ENCODE measurements at regions not wholly inside any gene's neighbourhood (a gene's known extent, or its start where the extent isn't known, plus 50 kb on each side); places are given as distances from the start of the nearest gene placed in this dataset.

- no peaks in the 10 kb centered on the region for H3K4me1 ChIP-seq (ENCODE audit: control insufficient read depth, extremely low read depth, insufficient read depth, low read length)
- no peaks in the 10 kb centered on the region for H3K27me3 ChIP-seq (ENCODE audit: control insufficient read depth, extremely low read depth, insufficient read depth, low read length)
- no peak overlapping the region for H3K4me3 ChIP-seq (ENCODE audit: control insufficient read depth in 2 of 3, extremely low read depth in 1 of 3, insufficient read depth in 2 of 3, low read depth in 1 of 3, low read length in 3 of 3)
- no peaks in the 10 kb centered on the region for H3K9me1 ChIP-seq (ENCODE audit: control insufficient read depth, extremely low read depth, insufficient read depth, low read length)
- TF ChIP-seq CTCF (optimal IDR thresholded peaks at IDR 0.05 in 1 of 3, IDR thresholded peaks at IDR 0.05 in 1 of 3, conservative IDR thresholded peaks at IDR 0.05 in 1 of 3; ENCODE audit: extremely low read depth in 1 of 3, insufficient read depth in 2 of 3, low read length in 3 of 3) (no peak), EZH2 (IDR thresholded peaks at IDR 0.05; ENCODE audit: low read length) (no peak)
- H4K20me1 ChIP-seq (ENCODE audit: control insufficient read depth, extremely low read depth, insufficient read depth, low read length) = no peaks in the 10 kb centered on the region
- no peak overlapping the region for H3K4me2 ChIP-seq (ENCODE audit: control insufficient read depth, extremely low read depth, insufficient read depth, low read depth, low read length)
- no peaks in the 10 kb centered on the region for H3K36me3 ChIP-seq (ENCODE audit: control insufficient read depth in 2 of 2, extremely low read depth in 1 of 2, insufficient read depth in 2 of 2, low read length in 2 of 2)
- H2AFZ ChIP-seq (ENCODE audit: control insufficient read depth, low read length) = no peak overlapping the region
- DNase-seq (ENCODE audit: low read depth, low spot score) (no peak), FAIRE-seq (no peak)
- H3K79me2 ChIP-seq (ENCODE audit: control insufficient read depth, insufficient read depth, low read length) = no peaks in the 10 kb centered on the region
- no peaks in the 10 kb centered on the region for H3K9me3 ChIP-seq (ENCODE audit: control insufficient read depth, low read depth, low read length)
- H3K9ac ChIP-seq (ENCODE audit: control insufficient read depth, extremely low read depth, insufficient read depth, low read length) = no peak overlapping the region
- dilution Hi-C loops (cut with MboI; ENCODE audit: extremely low pct_ligation_motif_present, low sequenced_read_pairs) = no loop called here
- H3K27ac ChIP-seq (ENCODE audit: control insufficient read depth, insufficient read depth, low read length) = no peak overlapping the region
Measured at GRCh38 chr12:39040275-39040674, 134.9 kb upstream of the CPNE8 start.

DNA sequence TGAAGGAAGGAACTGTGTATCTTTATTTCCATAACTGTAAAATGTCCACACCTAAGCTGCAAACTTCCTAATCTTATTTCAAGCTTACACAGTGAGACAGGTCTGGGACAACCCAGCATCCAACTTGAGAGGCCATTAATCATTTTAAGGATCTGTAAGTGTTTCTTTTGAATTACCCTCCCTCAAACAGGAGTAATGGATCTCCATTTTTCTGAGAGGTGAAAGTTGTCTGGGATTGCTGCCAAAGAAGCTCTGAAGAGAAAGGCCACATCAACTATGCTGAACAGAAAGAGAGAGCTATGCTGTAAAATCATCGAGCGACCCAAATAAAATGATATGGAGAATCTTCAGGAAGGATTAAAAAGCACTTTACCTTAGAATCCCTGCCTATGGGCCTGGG lies 131.7 kb upstream of the CPNE8 start:
- Histone ChIP-seq H3K36me3 (ENCODE audit: control insufficient read depth in 2 of 2, extremely low read depth in 1 of 2, insufficient read depth in 2 of 2, low read length in 2 of 2) (no peaks in the 10 kb centered on the region), H3K4me3 (ENCODE audit: control insufficient read depth in 2 of 3, extremely low read depth in 1 of 3, insufficient read depth in 2 of 3, low read depth in 1 of 3, low read length in 3 of 3) (no peak overlapping the region), H3K9me1 (ENCODE audit: control insufficient read depth, extremely low read depth, insufficient read depth, low read length) (no peaks in the 10 kb centered on the region), H3K27me3 (ENCODE audit: control insufficient read depth, extremely low read depth, insufficient read depth, low read length) (no peaks in the 10 kb centered on the region), H2AFZ (ENCODE audit: control insufficient read depth, low read length) (no peak overlapping the region), H3K79me2 (ENCODE audit: control insufficient read depth, insufficient read depth, low read length) (no peaks in the 10 kb centered on the region), H4K20me1 (ENCODE audit: control insufficient read depth, extremely low read depth, insufficient read depth, low read length) (no peaks in the 10 kb centered on the region), H3K9me3 (ENCODE audit: control insufficient read depth, low read depth, low read length) (no peaks in the 10 kb centered on the region), H3K9ac (ENCODE audit: control insufficient read depth, extremely low read depth, insufficient read depth, low read length) (no peak overlapping the region), H3K4me2 (ENCODE audit: control insufficient read depth, extremely low read depth, insufficient read depth, low read depth, low read length) (no peak overlapping the region), H3K27ac (ENCODE audit: control insufficient read depth, insufficient read depth, low read length) (no peak overlapping the region), H3K4me1 (ENCODE audit: control insufficient read depth, extremely low read depth, insufficient read depth, low read length) (no peaks in the 10 kb centered on the region)
- dilution Hi-C loops (cut with MboI; ENCODE audit: extremely low pct_ligation_motif_present, low sequenced_read_pairs) = no loop called here
- TF ChIP-seq CTCF (optimal IDR thresholded peaks at IDR 0.05 in 1 of 3, IDR thresholded peaks at IDR 0.05 in 1 of 3, conservative IDR thresholded peaks at IDR 0.05 in 1 of 3; ENCODE audit: extremely low read depth in 1 of 3, insufficient read depth in 2 of 3, low read length in 3 of 3) (no peak), EZH2 (IDR thresholded peaks at IDR 0.05; ENCODE audit: low read length) (no peak)
- no peak for FAIRE-seq
- no peak for DNase-seq (ENCODE audit: low read depth, low spot score)

Measured in keratinocyte (primary cell).